Erythroblast (primary cell): ENCODE measurements at regions not wholly inside any gene's neighbourhood (a gene's known extent, or its start where the extent isn't known, plus 50 kb on each side); places are given as distances from the start of the nearest gene placed in this dataset.

ENCODE experiments used
- DNase-seq, 2 experiments: peaks; one replicate each; lab custom pipeline; 2025; lab: John Stamatoyannopoulos, UW
- GATA1 ChIP-seq: IDR thresholded peaks from 2 replicates; pipeline ENCODE4 v1.6.1; 2011; ENCODE audit warnings: low read depth, mild to moderate bottlenecking, control low read depth, low read length, moderate library complexity
- POLR2A ChIP-seq: IDR thresholded peaks from 2 replicates; pipeline ENCODE4 v1.6.1; 2011; ENCODE audit warnings: mild to moderate bottlenecking, low read length

GRCh38 chr2:191582355-191582754, 95.6 kb upstream of the NABP1 start:
- no peak for TF ChIP-seq POLR2A
- no peak for TF ChIP-seq GATA1
- DNase-seq: no peak

GRCh38 chr2:191591025-191591424, 86.9 kb upstream of the NABP1 start:
- no peak for DNase-seq
- TF ChIP-seq GATA1 (no peak), POLR2A (no peak)

DNA sequence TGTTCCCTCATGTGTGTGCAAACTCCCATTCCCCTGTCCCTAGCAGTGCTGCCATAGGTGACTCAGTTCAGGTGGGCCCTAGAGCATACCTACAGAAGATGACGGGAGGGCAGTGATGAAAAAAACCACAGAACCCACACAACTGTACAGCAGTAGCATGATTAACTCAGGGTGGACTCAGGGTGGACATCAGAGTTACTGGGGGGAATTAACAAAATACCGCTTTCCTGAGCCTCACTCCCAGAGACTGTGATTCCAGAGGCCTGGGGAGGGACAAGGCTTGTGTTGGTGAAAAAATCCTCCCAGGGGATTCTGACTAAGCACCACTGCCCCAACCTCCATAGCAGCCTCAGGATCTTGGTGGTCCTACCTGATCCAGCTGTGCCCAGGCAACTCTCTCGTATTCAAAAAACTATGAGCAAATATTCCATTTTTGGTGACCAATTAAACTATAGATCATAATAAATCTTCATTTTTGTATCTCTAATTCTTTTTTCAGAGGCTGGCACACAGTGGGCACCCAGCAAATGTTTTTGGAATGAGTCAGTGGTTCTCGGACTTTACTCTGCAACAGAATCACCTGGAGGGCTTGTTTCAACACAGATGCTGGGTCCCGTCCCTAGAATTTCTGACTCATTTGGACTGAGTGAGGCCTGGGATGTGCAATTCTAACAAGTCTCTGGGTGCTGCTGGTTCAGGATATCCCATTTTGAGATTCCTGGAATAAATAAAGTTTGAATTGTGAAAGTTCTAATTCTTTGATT, 84.1 kb upstream of the NABP1 start:
- TF ChIP-seq GATA1: no peak
- no peak for TF ChIP-seq POLR2A
- DNase-seq: no peak

GRCh38 chr2:191597186-191597751, 80.7 kb upstream of the NABP1 start:
- TF ChIP-seq GATA1: peak; percentile 67
- TF ChIP-seq POLR2A: no peak
- DNase-seq: peak; percentile 82 to 92

DNA sequence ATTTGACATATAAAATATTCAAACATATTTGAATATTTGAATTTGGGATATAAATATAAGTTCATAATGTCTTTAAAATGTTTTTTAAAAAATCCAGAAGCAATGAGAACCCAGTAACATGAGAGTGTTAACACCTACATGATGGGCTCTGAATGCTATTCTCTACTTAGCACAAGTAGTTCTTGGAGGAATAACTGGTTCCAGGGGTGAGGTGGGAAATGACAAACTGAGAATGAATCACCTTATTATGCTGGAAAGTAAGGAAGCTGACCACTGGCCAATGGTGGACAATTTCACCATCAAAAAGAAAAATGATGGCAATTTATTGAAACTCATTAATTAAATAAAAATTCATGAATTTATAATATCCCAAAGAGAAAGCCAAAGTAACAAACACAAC, 79.6 kb upstream of the NABP1 start:
- no peak for TF ChIP-seq GATA1
- TF ChIP-seq POLR2A: no peak

DNA sequence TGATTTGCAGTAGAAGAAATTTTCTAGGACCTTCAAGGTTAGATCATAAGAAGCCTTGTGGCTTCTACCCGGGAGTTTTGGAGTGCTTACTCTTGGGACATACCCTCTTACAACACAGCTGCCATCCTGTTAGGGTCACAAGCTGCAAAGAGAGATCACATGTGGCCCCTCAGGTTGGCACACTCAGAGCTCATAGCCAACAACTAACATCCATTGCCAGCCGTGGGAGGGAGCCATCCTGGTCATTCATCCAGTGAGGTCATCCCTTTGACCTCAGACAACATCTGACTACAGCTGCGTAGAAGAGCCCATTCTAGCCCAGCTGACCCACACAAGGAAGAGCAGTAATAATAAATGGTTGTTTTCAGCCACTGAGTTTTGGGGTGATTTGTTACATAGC, 76.9 kb upstream of the NABP1 start:
- DNase-seq: no peak
- no peak for TF ChIP-seq GATA1
- TF ChIP-seq POLR2A: no peak

More for the DNA sequence above, 79.6 kb upstream of the NABP1 start:
- no peak for DNase-seq

GRCh38 chr2:191604154-191604553, 73.8 kb upstream of the NABP1 start:
- TF ChIP-seq GATA1: no peak
- TF ChIP-seq POLR2A: no peak
- no peak for DNase-seq

DNA sequence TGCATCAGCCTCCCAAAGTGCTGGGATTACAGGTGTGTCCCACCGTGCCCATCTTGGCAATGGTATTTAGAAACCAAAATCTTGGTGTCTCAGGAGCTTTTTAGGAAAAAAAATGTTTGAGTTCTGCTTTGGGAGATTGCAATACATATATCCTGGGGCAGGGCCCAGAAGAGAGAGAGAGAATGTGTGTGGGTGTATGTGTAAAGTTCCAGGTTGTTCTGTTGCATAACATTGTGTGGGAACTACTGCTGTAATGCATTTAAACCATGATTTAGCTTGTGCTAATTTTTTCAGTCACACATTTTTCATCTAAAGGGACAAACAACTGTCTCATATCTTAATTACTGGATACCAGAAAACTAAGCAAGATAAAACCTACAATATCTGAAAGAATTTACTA, 70.8 kb upstream of the NABP1 start:
- no peak for TF ChIP-seq GATA1
- no peak for TF ChIP-seq POLR2A

GRCh38 chr2:191610756-191611155, 67.2 kb upstream of the NABP1 start:
- TF ChIP-seq POLR2A (no peak), GATA1 (no peak)
- DNase-seq: no peak

More for the DNA sequence above, 70.8 kb upstream of the NABP1 start:
- DNase-seq: no peak

GRCh38 chr2:191611614-191612013, 66.3 kb upstream of the NABP1 start:
- DNase-seq: no peak
- TF ChIP-seq POLR2A (no peak), GATA1 (no peak)

DNA sequence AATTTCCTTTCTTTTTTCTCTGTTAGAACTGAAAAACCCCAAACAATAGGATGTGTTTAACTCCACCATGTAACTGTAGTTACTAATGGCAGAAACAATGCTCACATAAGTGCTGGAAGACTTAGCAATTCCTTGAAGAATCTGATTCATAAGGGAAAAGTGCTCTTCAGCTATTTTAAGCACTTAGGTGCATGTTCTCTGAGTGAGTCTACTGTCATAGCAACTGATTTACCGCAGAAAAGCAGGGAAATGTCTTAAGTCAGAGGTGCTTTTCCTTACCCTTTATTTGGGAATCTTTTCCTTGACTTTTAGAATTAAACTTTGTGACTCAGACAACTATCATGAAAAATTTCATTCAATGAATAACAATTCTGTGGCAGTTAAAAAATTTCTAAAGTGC, 65.4 kb upstream of the NABP1 start:
- no peak for TF ChIP-seq GATA1
- no peak for TF ChIP-seq POLR2A
- no peak for DNase-seq

- TF ChIP-seq POLR2A (no peak), GATA1 (no peak)
- no peak for DNase-seq
Measured at GRCh38 chr2:191614759-191615158, 63.2 kb upstream of the NABP1 start.

GRCh38 chr2:191615596-191615995, 62.3 kb upstream of the NABP1 start:
- TF ChIP-seq GATA1: no peak
- no peak for TF ChIP-seq POLR2A
- DNase-seq: no peak

- DNase-seq: no peak
- no peak for TF ChIP-seq GATA1
- no peak for TF ChIP-seq POLR2A
Measured at GRCh38 chr2:191617575-191617974, 60.4 kb upstream of the NABP1 start.

DNA sequence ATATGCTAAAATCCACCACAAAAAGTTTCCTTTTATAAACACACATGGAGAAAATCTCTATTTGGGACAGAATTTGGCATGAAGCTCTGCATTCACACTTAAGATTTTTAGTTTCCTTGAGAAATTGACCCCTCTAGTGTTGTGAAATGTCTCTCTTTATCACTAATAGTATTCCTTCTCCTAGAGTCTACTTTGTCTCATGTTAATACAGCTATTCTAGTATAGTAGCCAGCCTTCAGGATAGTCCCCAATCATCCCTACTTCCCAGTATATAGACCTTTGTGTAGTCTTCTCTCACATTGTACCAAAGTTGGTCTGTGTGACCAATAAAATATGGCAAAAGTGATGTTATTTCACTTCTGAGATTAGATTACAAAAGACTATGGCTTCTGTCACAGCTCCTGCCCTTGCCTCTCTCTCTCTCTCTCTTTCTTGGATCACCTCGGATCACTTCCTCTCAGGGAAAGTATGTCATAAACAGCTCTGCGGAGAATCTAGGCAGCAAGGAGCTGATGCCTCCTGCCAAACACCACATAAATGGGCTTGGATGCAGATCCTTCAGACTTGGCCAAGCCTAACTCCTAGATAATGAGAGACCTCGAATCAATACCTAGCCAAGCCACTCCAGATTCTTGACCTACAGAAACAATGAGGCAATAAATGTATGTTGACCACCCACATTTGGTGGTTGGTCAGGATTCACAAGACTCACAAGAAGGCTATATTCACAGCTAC, 59.7 kb upstream of the NABP1 start:
- no peak for DNase-seq
- TF ChIP-seq GATA1 (no peak), POLR2A (no peak)
